ENCODE measurements at regions not wholly inside any gene's neighbourhood (a gene's known extent, or its start where the extent isn't known, plus 50 kb on each side); places are given as distances from the start of the nearest gene placed in this dataset.
"Not testable (repeated sequence)": the region's sequence is repeated elsewhere in the genome, so short reads cannot be mapped to it uniquely, and the experiment has no call there.

- no peak for DNase-seq (ENCODE audit: low read depth in 3 of 3)
Observed at GRCh38 chr6:119965008-119965407, 615.4 kb upstream of the MAN1A1 start.

DNA sequence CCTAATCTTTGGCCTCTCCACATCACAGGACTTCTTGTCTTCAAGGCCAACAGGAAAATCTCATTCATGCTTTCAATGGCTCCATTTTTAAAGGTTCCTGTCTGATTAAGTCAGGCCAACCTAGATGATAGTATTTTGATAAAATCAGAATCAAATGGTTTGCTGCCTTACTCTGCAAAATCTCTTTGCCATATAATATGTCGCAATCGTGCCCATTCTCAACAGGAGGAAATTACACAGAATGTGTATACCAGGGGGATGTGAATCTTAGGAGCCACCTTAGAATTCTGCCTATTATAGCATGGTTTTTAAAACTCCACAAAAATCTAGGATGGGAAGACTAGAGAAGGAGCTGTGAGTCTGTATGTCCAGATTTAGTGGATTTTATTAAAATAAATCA lies 612.9 kb upstream of the MAN1A1 start:
- no peak for DNase-seq (ENCODE audit: low read depth in 3 of 3)

DNA sequence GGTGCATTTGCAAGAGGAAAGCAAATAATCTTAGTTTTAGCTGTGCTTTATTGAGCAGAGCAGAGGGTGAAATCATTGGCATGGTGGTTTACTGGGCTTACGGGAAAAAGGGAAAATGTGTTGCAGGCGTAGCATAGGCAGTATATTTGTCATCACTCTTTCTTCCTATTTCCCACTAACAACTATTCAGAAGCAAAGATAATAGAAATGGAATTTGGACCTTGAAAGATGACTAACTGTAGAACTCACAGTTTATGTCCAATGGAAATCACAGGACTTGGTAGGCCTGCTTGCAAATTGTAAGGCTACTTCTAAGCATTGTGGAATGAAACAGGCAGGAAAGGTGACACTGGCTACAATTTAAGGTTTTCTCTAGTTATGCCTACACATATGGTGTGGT lies 611.9 kb upstream of the MAN1A1 start:
- no peak for DNase-seq (ENCODE audit: low read depth in 3 of 3)

- DNase-seq (ENCODE audit: low read depth in 3 of 3), result no peak
Observed at GRCh38 chr6:119960456-119960855, 610.9 kb upstream of the MAN1A1 start.

- DNase-seq (ENCODE audit: low read depth in 3 of 3), result no peak
Observed at GRCh38 chr6:119960036-119960435, 610.5 kb upstream of the MAN1A1 start.

- no peak for DNase-seq (ENCODE audit: low read depth in 3 of 3)
Observed at GRCh38 chr6:119957195-119957594, 607.6 kb upstream of the MAN1A1 start.

DNA sequence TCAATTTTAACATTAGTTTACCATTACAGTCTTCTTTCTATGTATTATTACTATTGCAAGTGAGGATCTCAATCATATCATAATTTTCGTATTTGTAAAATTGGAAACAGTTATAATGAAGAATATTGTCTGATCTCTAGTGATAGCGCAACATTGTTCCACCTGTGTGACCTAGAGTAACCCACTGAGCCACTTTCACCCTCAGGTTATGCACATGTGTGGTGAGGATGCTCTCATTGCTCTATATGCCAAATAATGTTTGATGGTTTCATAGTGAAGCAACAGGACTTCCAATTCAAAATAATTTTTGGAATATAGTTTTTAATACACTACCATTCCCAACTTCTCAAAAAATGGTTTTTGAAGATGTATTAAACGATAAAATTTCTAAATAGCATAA lies 603.1 kb upstream of the MAN1A1 start:
- DNase-seq (ENCODE audit: low read depth in 3 of 3), result no peak

DNA sequence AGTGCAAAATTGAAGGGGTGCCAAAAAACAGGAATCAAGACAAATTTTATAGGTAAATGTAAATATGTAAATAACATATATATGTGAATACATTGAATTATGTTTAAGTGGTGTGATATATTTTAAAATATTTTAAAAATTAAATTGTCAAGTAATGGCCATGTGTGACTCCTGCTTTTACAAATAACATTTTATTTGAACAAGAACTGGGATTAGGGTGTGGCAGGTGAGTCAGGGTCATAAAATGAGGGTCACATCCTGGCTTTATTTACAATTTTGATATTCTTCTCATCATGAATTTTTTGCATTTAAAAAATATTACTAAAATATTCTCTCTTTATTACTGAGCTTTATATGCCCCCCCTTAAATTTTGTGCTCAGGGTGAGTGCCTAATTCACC lies 601.1 kb upstream of the MAN1A1 start:
- DNase-seq (ENCODE audit: low read depth in 3 of 3), result no peak

DNA sequence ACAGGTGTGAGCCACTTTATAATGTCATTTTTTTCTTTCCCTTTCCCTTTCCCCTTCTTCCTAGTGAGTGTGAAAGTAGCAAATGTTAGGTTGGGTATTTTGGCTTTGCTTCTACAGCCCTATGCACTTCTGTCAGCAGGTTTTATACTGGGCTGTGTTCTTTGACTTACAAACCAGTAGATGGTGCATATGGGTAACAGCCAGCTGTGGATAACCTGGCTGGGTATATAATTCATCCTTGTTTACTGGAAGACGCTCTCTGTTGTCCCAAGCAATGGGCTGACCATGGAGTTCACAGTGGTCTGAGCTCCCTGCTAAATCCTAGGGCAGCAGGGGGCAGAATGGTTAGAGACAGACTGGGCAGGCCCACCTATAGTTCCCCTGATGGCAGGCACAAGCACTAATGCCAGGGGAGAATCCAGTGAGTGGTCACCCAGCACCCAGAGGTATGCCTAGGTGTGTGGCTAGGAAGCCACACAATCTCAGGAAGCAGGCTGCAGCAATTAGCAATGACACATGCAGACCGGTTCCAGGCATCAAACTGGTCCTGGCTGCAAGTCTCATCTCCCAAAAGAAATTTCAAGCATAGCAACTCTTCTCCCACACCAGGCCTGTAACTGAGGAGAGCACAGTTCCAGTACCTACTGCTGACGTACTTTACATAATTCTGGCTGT lies 592.7 kb upstream of the MAN1A1 start:
- no peak for DNase-seq (ENCODE audit: low read depth in 3 of 3)

DNA sequence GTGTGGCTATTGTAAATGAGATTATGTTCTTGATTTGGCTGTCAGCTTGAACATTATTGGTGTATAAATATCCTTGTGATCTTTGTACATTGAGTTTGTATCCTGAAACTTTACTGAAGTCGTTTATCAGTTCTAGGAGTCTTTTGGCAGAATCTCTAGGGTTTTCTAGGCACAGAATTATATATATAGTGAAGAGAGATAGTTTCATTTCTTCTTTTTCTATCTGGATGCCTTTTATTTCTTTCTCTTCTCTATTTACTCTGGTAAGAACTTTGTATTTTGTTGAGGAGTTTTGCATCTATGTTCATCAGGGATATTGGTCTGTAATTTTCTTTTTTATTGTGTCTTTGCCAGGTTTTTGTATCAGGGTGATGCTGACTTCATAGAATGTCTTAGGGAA lies 589.2 kb upstream of the MAN1A1 start:
- DNase-seq (ENCODE audit: low read depth in 3 of 3), result no peak

DNA sequence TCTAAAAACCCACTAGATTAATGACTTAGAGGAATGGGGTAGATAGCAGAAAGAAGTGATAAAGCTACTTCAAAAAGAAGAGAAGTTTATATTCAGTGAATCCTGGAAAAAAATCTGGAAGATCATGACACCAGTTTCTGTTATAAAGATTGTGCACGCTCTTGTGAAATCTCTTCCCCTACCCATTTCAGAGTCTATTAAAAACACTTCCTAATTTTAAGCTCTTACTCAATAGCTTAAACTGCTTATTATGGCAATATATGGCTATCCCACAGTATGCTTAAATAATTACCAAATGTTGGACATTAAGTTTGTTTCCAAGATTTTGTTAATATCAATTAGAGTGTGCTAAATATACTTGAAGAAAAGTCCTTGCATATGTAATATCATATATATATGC lies 585.3 kb upstream of the MAN1A1 start:
- DNase-seq (ENCODE audit: low read depth in 3 of 3), result no peak

GRCh38 chr6:119929121-119929520 lies 579.6 kb upstream of the MAN1A1 start:
- no peak for DNase-seq (ENCODE audit: low read depth in 3 of 3)

- DNase-seq (ENCODE audit: low read depth in 3 of 3), result not testable (repeated sequence)
Observed at GRCh38 chr6:119924888-119925287, 575.3 kb upstream of the MAN1A1 start.

- DNase-seq (ENCODE audit: low read depth in 3 of 3), result no peak
Observed at GRCh38 chr6:119922814-119923213, 573.3 kb upstream of the MAN1A1 start.

DNA sequence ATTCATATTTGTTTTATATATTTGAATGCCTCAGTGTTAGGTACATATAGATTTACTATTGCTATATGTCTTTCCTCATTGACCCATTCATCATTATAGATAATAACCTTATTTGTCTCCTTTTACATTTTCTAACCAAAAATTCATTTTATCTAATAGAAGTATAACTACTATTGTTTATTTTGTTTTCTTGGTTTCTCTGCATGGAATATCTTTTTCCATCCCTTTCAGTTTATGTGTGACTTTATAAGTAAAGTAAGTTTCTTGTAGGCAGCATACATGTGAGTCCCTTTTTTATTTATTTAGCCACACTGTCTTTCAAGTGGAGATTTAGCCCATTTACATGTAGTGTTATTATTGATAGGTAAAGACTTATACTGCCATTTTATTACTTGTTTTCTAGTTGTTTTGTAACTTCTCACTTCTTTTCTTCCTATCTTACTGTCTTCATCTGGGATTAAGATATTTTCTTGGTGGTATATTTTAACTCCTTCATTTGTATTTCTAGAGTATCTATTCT lies 572.0 kb upstream of the MAN1A1 start:
- DNase-seq (ENCODE audit: low read depth in 3 of 3), result no peak

DNA sequence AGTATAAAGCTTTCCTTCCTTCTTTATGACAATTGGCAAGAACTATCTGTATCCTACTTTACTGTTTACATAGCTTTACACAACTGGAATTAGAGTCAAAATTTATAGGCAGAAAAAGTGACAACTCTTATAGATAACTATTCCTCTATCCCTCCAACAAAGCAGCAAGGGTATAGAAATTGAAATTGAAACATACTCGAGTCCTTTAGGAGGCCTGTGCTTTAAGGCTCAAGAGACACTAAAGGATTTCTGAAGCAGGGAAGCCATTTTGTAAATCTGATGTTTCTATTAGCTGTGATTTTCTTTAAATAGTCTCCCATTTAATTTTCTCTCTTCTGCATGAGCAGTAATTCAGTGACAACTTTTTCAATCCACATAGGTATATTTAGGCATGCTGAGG lies 567.6 kb upstream of the MAN1A1 start:
- DNase-seq (ENCODE audit: low read depth in 3 of 3), result no peak

- no peak for DNase-seq (ENCODE audit: low read depth in 3 of 3)
Observed at GRCh38 chr6:119915971-119916370, 566.4 kb upstream of the MAN1A1 start.

- no peak for DNase-seq (ENCODE audit: low read depth in 3 of 3)
Observed at GRCh38 chr6:119908157-119908556, 558.6 kb upstream of the MAN1A1 start.

GRCh38 chr6:119902681-119903080 lies 553.1 kb upstream of the MAN1A1 start:
- no peak for DNase-seq (ENCODE audit: low read depth in 3 of 3)

GRCh38 chr6:119896806-119897205 lies 547.2 kb upstream of the MAN1A1 start:
- no peak for DNase-seq (ENCODE audit: low read depth in 3 of 3)

- no peak for DNase-seq (ENCODE audit: low read depth in 3 of 3)
Observed at GRCh38 chr6:119895626-119896025, 546.1 kb upstream of the MAN1A1 start.

DNA sequence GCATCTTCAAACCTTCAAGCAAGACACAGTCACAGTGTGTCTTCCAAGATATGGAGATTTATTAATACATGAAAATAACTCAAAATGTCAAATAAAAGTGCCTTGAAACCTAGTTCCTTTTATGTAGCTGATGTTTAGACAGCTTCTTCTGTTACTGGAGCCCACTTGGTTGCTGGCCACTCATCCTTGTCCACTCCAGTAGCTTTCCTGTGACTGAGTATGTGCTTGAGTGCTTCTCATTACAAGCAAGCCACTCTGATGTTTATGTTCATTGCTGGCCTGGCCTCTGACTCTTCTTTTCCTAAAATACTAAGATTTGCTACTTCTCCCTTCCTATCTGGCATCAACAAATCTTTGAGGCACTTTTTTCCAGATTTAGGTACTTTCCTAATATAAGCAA lies 545.2 kb upstream of the MAN1A1 start:
- DNase-seq (ENCODE audit: low read depth in 3 of 3), result no peak

- DNase-seq (ENCODE audit: low read depth in 3 of 3), result no peak
Observed at GRCh38 chr6:119891644-119892043, 542.1 kb upstream of the MAN1A1 start.

- DNase-seq (ENCODE audit: low read depth in 3 of 3), result no peak
Observed at GRCh38 chr6:119891206-119891605, 541.6 kb upstream of the MAN1A1 start.

All from stimulated activated CD4-positive, alpha-beta T cell treated with anti-CD3 and anti-CD28 coated beads, TNF-alpha, amount 100 ng/mL, for 48 hours (primary cell).